AML-193 (cell line): ENCODE measurements at regions not wholly inside any gene's neighbourhood (a gene's known extent, or its start where the extent isn't known, plus 50 kb on each side); places are given as distances from the start of the nearest gene placed in this dataset.
"Not testable (repeated sequence)": the region's sequence is repeated elsewhere in the genome, so short reads cannot be mapped to it uniquely, and the experiment has no call there.

Experiments used
- DNase-seq, 2 experiments: peaks; one replicate each; lab custom pipeline; 2025; lab: John Stamatoyannopoulos, UW

DNA sequence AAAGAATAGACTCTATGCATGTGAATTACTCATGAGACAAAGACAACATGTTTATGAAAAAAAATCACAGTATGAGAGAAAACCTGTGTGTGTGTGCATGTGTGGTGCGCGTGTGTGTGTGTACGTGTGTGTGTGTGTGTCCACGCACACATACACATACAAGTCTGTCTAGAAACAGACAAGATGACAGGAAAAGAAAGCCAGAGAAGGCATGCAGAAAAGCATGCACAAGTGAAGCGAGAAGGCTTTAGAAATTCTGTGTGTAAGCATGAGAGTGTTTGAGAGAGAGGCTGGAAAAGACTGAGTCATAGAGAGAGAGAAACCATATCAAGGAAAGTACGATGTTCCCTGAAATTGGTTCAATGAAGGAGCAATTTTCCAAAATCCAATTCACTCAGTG, 566.4 kb upstream of the C16orf82 start:
- DNase-seq, result no peak

DNA sequence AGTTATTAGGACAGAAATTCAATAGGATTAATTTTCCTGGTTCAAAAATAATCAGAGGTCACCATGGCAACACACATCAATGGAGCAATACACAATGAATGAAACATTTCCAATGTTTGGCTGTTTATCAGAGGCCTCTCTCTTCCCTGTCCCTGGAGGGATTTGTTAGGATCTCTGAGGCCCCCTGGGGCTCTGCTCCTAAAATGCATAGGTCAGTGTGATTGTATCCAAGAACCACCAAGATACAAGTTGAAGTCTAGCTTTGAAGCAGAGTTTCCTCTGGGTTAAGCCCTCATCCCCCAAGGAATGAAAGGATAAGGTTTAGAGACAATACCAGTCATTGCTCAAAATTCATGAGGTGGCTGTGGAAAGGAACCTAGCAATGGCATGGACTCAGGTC, 561.2 kb upstream of the C16orf82 start:
- no peak for DNase-seq

DNA sequence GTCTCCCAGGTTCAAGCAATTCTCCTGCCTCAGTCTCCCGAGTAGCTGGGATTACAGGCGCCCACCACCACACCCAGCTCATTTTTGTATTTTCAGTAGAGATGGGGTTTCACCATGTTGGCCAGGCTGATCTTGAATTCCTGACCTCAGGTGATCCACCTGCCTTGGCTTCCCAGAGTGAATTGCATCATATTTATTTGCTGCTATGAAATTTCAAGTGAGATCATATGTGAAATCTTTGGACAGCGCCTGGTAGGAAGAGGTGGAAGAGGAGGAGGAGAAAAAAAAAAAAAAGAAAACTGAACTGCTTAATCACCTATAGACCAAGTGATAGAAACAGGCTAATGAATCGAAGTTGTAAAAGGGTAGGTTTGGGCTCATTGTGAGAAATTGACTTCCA, 557.8 kb upstream of the C16orf82 start:
- not testable (repeated sequence) for DNase-seq

DNA sequence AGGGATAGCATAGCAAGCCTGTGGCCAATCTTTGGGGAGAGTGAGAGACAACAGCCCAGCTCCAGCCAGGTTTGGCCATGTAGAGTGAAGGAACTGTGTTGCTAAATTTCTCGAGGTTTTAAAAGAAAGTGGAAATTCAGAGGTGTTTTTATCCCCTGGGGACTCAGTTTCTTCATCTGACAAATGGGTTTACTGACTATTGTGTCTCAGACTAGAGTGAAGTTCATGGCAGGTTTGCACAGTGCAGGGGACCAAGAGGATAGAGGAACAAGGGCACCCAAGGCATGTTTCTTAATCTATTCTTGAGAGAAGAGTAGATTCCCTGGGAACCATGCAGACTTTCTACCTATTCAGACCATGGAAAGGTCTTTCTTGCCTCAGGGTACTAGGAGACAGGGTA, 555.8 kb upstream of the C16orf82 start:
- DNase-seq, result no peak

DNA sequence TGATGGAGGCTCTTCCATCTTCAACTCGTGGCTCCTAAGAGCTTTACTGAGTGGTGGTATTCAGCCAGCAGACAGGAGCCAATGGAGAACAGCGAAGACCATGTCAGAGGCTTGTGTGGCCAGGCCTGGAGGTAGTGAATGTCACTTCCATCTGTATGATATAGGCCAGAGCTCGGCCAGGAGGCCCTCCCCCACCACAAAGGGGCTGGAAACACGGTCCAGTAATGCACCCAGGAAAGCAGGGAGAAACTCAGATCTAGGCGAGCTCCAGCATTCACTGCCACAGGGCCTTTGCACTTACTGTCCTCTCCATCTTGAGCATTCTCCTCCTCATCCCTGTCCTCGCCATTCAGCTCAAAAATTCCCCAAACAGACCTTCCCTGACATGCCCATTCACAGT, 555.3 kb upstream of the C16orf82 start:
- DNase-seq, result no peak

DNA sequence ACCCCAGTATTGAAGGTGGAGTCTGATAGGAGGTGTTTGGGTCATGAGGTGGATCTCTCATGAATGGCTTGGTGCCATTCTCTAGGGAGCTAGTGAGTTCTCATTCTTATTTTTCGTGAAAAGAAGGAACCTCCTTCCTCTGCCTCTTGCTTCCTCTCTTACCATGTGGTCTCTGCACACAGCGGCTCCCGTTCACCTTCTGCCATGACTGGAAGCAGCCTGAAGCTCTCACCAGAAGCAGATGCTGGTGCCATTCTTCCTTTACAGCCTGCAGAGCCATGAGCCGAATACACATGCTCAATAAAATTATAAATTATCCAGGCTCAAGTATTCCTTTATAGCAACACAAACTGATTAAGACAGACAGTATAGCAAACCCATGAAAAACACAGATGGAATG, 545.1 kb upstream of the C16orf82 start:
- no peak for DNase-seq

DNA sequence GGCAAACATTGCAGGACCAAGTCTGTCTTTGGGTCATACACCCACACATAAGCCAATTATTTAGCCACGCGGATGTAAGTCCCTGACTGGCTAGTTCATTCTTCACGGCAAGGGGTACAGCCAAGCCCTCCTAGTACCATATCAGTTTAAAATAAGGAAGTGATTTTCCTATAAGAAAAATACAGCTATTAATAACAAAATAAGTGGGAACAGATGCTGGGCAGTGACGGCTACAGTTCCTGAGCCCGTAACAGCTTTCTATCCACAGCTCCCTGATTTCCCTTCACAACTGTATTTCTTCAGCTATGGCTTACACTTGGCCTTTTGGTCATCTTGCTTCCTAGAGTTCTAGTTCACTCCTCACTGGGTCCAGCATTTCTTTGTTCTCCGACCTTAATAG, 542.4 kb upstream of the C16orf82 start:
- DNase-seq, result no peak

DNA sequence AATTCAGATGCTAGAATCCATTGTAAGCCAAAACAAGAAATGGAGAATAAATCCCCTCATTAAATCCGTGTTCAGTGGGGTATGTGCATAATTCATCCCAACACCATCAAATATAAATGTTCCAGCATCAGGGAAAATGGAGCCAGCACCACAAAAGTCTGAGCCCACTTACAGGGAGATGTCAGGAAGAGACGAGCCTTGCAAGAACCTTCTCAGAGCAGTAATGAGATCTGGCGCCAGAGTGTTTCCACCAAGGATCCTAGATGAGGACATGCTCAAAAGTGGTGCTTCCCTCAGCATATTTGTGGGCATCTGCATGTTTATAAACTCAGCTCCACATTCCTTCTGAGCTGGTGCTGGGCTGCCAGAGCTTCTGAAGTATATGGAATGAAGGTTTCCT, 541.9 kb upstream of the C16orf82 start:
- no peak for DNase-seq

DNA sequence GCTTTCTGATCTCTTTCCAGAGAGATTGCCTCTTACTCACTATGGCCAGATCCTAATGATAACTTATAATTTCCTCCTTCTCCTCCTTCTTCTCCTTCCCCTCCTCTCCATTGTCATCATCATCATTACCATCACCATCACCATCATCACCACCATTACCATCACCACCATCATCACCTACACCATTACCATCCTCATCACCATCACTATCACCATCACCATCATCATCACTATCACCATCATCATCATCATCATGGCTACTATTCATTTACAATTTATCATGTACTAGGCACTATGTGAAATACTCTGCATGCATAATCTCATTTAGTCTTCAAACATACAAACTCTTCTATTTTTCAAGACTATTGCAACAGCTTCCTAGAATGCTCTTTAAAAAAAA, 540.9 kb upstream of the C16orf82 start:
- DNase-seq, result no peak

DNA sequence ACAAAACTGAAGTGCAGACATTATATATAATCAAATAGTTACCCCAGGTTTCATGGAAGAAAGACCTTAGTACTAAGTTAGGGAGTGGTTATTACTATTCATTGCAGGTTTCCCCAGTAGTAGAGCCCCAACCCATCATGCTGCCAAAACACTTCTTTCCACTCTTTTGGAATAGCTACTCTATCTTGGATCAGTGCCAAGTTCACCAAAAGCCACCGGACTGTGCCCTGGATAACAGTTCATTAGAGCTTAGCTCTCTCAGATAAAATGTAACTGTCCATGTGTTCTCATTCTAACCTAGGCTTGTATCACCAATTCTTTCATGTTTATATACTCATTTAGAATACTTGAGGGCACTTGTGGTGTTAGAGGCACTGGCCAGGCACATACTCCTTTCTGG, 540.1 kb upstream of the C16orf82 start:
- no peak for DNase-seq

DNA sequence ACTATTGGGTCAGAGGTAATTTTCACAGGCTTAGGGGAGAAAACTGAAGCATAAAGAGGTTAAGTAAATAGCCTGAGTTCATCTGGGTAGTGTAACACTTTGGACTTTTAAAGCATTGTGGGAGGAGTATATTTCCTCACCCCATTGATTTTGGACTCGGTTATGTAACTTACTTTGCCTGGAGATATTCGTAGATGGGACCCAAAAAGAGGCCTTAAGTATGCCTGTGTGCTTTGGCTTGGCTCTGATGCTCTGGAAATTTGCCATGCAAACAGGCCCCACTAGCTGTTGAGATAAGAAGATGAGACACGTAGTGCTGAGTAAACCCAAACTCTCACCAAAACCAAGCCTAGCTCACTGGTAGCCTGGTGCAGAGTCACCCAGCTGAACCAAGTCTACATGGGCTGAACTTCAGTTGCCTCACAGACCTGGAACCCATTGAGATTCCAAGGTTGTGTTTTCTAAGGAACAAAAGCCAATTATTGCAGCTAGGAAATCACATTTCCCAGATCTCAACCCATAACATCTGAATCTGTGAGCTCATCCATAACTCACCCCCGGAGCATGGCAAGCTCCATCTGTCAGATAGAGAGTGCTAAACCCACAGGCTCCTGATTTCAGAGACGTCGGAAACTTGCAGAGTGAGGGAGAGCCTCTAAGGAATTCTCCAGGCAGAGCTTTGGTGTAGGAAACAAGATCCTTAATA, 536.0 kb upstream of the C16orf82 start:
- no peak for DNase-seq

DNA sequence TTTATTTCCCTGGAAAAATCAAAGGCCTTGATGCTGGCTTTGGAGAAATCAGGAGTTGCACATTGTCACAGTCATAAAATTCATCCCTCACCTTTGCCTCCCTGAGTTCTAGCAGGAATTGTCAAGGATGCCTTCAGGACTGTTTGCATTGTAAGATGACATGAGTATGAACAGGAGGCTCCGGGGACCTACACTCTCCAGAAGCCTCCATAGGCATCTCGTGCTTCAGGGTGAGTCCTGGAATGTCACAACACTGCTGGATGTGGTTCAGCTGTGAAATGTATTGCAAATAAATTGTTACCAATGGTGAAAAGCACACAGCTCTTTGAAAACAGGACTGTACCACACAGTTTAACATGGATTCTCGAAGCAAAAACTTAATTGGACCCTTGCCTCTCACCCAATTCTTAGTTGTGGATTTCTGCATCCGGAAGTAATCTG, 535.4 kb upstream of the C16orf82 start:
- DNase-seq, result no peak

DNA sequence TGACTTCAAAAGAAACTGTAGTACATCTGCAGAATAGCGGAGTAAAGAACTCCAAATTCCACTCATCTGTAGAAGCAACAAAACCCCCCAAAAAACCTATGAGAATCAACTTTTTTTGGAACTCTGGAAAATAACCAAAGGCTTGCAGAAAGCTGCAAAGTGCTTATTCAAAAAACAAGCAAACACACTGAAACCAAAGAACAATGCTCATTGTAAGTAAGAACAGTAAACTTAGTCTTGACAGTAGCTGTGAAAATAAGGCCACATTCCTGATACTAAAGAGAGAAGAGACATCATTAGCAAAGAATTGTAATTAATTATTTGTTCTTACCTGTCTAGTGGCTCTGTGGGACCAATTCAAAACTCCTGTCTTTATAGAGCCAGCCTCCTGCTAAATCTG, 534.3 kb upstream of the C16orf82 start:
- DNase-seq, result no peak

DNA sequence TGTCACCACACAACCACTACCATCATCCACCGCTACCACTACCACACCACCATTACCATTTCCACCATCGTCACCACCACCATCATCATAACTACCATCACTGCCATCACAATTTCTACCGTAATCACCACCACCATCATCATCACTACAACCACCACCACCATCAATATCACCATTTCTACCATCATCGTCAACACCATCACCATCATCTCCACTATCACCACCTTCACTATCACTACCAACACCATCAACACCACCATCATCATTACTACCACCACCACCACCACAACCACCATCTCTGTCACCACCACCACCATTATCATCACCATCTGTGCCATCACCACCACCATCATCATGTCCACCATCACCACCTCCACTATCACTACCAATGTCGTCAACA, 524.5 kb upstream of the C16orf82 start:
- no peak for DNase-seq

DNA sequence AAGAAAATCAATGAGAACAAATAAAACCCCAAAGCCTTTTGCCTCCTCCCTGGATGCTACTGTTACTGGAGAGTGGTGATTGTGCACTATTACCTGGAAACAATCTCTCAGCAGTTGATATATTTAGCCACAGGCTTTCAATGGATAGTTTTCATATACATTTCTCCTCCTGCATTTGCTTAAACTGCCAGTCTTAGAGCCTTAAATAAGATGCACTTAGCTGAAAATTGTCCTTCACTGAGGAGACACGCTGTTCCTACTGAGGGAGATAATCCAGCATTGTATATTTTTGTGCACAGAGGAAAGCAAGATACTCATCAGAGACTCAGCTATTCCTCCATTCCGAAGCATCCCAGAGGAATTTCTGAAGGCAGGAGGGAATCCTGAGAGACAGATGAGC, 520.2 kb upstream of the C16orf82 start:
- DNase-seq, result no peak

DNA sequence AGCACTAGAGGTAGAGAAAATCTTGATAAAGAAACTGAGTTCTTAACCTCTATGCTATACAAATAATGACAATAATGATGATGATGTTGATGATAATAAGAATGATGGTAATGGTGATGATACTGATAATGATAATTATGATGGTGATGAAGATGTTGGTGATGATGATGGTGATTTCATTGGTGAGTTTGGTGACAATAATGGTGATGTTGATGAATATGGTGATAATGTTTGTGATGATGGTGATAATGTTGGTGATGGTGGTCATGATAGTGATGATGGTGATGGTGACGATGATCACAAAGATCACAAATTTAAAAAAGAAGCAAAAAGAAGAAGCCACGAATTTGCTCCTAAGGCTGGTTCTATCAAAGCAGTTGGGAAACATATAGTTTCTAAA, 519.0 kb upstream of the C16orf82 start:
- DNase-seq, result no peak

DNA sequence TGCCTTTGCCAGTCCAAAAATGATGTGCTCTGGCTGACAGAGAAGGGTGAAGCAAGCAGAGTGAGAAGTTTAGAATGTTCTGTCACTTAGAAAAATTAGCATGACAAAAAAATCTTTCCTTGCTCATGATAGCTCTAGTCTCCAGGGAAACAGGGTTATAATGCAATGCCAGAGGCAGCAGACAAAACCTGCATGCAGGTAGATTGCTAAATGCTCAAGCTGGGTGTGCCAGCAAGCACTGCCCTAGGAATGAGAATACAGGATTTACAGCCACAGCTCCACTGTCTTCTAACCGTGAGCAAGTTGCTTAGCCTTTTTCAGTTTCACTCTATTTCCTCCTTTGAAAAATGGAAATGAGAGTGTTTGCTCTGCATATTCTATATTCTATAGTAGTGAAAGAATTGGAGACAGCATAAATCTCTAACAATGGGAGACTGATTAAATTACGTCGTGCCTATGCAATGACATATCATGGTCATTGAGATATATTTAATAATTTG, 516.6 kb upstream of the C16orf82 start:
- no peak for DNase-seq

DNA sequence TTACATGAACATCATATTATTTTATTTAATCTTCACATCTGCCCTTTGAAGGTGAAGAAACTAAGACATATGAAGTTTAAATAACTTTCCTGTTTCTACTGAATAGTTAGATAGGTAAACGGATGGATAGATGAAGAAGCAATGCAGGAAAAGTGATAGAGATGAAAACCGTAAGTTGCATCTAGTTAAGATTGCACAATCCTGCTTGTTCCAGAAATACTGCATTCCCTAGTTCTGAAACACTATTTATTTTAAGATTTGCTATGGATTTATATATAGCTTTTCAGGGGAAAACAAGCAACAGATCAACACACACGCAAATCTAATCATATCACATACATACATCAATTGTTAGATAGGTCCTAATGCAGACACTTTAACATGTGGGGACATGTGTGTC, 512.7 kb upstream of the C16orf82 start:
- DNase-seq, result no peak

DNA sequence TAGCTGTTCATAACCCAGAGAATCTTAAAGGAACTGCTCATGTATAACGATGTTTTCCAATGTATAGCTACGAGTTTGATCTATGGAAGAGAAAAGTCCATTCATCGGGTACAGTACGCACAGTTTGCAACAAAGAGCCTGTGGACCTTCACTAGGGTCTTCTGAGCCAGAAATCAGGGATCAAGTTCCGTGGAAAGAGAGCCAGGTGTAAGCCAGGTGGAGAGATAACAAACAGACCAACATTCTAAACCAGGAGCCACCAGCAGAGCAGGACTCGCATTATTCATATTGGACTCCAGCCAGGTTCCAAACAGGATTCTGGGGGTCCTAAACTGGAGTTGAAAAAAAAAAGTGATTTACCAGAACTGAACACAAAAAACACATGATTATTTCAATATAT, 505.4 kb upstream of the C16orf82 start:
- DNase-seq, result no peak

DNA sequence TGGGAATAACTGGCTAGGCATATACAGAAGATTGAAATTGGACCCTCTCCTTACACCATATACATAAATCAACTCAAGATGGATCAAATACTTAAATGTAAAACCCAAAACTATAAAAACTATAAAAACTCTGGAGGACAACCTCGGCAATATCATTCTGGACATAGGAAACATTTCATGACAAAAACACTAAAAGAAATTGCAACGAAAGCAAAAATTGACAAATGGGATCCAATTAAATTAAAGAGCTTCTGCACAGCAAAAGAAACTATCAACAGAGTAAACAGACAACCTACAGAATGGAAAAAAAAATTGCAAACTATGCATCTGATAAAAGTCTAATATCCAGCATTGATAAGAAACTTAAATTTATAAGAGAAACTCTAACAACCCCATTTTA, 503.7 kb upstream of the C16orf82 start:
- DNase-seq, result no peak

DNA sequence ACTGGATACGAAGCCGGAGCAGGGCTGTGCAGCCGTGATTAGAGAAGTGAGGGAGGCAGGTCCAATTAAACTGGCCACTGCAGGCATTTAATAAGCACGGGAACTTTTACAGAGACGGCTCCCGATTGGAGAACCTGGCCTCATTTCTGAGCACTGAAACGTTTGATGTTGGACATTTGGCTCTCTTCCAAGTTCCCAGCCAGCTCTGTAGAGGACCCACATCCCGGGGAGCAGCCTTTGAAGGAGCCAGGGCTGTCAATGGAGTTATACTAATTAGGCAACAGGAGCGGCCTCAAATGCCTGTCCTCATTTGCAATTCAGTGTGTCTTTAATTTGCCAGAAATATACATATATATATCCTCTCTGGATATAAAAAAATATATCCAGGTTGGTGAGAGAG, 499.4 kb upstream of the C16orf82 start:
- DNase-seq, result no peak

DNA sequence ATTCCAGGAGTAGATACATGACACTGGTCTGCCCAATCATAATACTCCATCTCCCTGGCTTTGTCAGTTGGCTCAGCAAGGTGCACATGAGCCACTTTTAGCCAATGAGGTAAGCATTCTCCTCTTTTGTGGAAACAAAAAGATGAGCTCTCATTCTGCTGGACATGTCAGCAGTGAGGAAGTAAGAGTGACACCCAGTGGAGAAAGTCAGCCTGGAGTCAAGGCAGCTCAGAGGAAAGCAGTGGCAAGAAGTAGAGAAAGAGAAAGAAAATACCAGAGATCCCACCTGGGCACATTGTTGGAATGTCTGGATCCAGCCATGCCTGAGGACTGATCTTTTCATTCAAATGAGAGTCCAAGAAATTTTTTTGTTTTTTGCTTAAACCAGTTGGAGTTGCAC, 496.9 kb upstream of the C16orf82 start:
- DNase-seq, result peak in 1 of 2 experiments; percentile 16

DNA sequence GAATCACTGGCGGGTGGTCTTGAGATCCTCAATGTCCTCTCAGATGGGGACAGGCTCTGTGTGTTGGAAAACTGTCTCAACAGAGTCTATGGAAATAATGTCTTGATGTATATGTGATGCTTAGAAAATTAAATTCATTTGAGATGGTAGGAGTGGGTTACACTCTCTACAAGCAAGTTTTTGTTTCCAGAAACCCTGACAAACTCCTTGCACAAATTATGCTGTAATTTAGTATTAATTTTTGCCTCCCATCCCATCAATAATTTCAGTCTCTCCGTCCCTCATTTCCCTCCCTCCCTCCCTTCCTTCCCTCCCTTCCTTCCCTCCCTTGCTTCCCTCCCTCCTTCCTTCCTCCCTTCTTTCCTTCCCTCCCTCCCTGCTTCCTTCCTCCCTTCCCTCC, 488.0 kb upstream of the C16orf82 start:
- no peak for DNase-seq

DNA sequence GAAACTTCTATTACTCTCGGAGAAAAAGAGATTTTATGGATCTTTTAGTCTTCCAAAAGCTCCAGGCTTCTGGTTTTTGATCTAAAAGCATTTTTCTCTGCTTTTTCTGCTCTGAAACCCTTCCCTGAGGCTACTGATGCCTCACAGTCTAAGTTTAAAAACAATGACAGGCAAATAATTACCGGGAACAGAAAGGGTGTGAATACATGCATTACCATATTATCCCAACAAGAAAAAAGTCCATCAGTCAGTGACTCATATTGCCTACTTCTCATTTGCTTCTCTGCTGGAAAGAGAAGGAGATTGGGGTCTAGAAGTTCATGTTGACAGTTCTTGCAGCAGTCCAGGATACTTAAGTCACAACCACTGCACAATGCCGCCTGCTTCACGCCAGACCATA, 482.9 kb upstream of the C16orf82 start:
- no peak for DNase-seq
